Lower leg skin (tissue), 3 donors: ENCODE measurements at regions not wholly inside any gene's neighbourhood (a gene's known extent, or its start where the extent isn't known, plus 50 kb on each side); places are given as distances from the start of the nearest gene placed in this dataset.
A peak's percentile ranks its signal among the peaks of the same experiment; 100 is the strongest.
"Not testable (repeated sequence)": the region's sequence is repeated elsewhere in the genome, so short reads cannot be mapped to it uniquely, and the experiment has no call there.

Experiments
- DNase-seq, 2 donors: peaks; one replicate each; pipeline ENCODE4 v3.0.0-alpha.2; 2019; ENCODE audit warnings: low spot score in 2 of 2
- H3K4me3 ChIP-seq: fragments of 200-600 bp; sonication (generic); 2 replicates; pipeline ENCODE4 v1.5.1; 2017; ENCODE audit warnings: mild to moderate bottlenecking, low read depth; ENCODE audit not compliant: poor library complexity, severe bottlenecking
- WGBS, 2 donors: methylation state at CpG; one replicate each; pipeline ENCODE4 v1.1.5; 2018; 5-methylcytosine and 5-hydroxymethylcytosine counted together
- intact Hi-C: fragments of 100-400 bp; cut with DNase I; formaldehyde crosslinking; loops from one replicate; pipeline ENCODE4 v1.15.0; 2023; ENCODE audit warnings: low total_unique reads

DNA sequence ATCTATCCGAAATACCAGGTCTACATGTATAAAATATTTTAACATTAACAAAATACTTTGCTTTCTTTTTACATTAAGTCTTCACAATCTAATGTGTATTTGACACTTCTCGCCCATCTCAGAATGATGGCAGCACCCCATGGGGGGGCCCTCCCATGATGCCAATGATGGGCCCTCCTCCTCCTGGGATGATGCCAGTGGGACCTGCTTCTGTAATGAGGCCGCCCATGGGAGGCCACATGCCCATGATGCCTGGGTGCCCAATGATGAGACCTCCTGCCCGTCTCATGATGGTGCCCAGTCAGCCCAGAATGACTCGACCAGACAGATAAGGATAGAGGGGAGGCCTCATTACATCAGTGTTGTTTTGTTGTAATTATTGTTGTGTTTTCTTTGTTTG is 110.5 kb downstream of the ART5 start:
- DNase-seq, intact Hi-C loops, H3K4me3 ChIP-seq: not testable (repeated sequence)
- WGBS, 2 donors, result 89 to 97% methylated on average over 5 of the region's 5 CpGs

DNA sequence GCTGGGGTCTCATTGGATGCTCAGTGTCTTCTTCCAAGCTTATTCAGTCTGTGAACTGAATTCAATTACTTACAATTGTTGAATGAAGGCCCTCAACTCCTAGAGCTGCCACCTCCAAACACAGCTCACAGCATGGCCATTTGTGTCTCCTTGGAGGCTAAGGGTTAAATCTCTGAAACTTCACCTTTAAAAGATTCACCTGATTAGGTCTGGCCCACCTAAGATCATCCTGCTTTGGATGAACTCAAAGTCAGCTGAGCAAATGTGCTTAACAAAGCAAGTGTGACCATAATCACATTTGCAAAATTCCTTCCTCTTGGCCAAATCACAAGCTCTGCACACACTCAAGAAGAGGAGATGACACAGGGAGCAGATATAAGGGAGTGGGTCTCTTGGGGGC is 118.2 kb downstream of the ART5 start:
- DNase-seq, intact Hi-C loops, H3K4me3 ChIP-seq: not testable (repeated sequence)

GRCh38 chr11:3520905-3521304 is 120.9 kb downstream of the ART5 start:
- intact Hi-C loops, H3K4me3 ChIP-seq, DNase-seq: not testable (repeated sequence)

DNA sequence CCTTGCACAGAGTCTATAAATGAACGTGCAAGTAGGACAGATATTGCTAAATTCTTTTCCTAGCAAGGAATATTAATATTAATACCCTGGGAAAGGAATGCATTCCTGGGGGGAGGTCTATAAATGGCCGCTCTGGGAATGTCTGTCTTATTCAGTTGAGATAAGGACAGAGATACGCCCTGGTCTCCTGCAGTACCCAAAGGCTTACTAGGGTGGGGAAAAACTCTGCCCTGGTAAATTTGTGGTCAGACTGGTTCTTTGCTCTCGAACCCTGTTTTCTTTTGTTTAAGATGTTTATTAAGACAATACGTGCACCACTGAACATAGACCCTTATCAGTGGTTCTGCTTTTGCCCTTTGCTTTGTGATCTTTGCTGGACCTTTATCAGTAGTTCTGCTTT is 122.0 kb downstream of the ART5 start:
- 83 to 86% methylated on average over 5 of the region's 5 CpGs for WGBS, 2 donors
- intact Hi-C loops, H3K4me3 ChIP-seq, DNase-seq: not testable (repeated sequence)

DNA sequence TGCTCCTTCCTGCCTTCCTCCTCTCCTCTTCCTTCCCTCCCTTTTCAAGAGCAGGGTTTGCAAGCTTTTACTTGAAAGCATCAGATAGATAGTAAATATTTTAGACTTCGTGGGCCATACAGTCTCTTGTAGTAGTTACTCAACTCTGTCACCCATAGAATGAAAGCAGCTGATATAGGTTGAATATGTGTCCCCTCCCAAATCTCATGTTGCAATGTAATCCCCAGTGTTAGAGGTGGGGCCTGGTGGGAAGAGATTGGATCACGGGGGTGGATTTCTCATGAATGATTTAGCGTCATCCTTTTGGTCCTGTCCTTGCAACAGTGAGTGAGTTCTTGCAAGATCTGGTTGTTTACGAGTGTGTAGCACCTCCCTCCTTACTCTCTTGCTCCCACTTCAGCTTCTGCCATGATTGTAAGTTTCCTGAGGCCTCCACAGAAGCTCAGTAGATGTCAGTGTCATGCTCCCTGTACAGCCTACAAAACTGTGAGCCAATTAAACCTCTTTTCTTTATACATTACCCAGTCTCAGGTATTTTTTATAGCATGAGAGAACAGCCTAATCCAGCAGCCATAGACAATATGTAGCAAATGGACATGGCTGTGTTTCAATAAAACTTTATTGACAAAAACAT is 124.7 kb downstream of the ART5 start:
- intact Hi-C loops, DNase-seq, H3K4me3 ChIP-seq: not testable (repeated sequence)
- 80 to 82% methylated on average over 4 of the region's 4 CpGs for WGBS, 2 donors

DNA sequence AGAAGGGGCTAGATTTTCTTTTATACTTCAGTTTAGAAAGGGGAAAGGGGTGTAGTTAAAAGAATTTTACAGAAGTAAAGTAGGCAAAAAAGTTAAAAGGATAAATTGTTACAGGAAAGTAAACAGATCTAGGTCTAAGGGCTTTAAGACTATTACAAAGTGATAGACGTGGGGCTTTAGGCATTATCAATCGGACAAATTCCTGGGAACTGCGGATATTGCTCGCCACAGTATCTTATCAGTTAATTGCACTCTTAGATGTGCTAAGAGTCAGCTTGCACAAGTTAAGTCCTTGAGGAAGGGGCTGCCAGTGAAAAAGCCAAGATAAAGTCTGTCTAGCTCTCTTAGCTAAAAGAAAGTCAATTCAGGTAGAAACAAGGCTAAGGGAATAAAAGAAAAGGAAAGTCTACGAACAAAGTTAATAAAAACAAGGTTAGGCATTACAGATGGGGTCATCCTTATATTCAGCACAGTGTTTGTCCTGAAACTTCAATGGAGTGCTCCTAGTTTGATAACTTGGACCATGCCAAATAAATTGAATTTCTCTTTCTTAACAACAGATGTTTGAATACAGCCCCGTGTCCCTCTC is 125.4 kb downstream of the ART5 start:
- 64 to 80% methylated on average over 6 of the region's 6 CpGs for whole genome bisulfite sequencing, 2 donors
- H3K4me3 ChIP-seq, DNase-seq, intact Hi-C loops: not testable (repeated sequence)

GRCh38 chr11:3514635-3515424 is 127.0 kb downstream of the ART5 start:
- intact Hi-C loops, H3K4me3 ChIP-seq, DNase-seq: not testable (repeated sequence)
- WGBS, 2 donors, result 63 to 69% methylated on average over 15 of the region's 15 CpGs

DNA sequence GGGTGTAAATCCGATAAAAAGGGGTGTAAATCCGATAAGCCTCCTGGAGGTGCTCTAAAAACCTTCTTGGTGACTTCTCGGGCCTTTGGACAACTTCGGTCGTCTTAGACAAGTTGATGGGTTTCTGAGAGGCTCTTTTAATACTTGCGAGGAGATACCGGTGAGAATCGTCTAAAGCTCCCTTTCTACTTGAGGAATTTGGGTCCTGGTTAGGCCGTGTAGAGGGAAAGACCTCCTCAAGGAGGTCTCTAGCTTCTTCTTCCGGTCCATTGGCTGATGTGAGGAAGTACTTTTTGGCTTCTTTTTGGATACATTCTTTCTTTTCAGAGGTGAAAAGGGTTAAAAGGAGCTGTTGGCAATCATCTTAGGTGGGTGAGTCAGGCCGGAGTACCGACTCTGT is 128.5 kb downstream of the ART5 start:
- H3K4me3 ChIP-seq, intact Hi-C loops, DNase-seq: not testable (repeated sequence)
- 81 to 85% methylated on average over 10 to 11 of the region's 12 CpGs for WGBS, 2 donors

DNA sequence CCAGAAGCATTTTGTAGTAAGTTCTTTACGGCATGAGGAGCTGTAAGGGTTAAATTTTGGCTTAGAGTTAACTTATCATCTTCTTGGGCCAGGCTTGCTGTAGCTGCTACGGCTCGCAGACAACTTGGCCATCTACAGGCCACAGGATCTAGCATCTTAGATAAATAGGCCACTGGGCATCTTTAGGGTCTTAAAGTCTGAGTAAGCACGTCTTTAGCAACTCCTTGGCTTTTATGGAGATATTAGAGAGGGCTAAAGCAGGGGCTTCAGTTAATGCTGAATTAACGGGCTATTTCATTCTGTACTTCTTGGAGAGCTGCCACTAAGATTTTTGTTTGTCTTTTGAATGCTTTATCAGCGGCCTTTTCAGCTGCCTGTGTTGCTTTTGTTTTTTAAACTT is 129.0 kb downstream of the ART5 start:
- DNase-seq, intact Hi-C loops, H3K4me3 ChIP-seq: not testable (repeated sequence)
- 49 to 58% methylated on average over 6 of the region's 6 CpGs for WGBS, 2 donors

DNA sequence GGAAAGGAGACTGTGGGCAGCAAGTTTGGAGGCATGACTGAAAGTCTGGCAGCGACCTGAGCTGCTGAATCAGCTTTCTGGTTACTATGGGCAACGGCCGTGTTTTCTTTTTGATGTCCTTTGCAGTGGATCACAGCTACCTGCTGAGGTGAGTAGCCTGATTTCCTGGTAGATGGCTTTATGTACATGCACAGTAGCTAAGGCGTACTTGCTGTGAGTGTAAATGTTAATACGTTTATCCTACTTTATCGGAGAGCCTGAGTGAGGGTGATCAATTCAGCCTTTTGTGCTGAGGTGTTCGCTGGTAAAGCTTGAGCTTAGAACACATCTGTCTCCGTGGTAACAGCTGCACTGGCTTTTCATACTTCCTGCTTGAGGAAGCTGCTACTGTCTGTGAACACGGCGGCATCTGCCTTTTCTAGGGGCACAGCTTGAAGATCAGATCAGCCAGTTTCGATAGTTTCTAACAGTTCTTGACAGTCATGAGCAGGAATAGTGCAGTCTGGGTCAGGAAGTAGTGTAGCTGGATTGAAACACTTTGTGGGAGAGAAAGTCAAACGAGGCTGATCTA is 129.6 kb downstream of the ART5 start:
- DNase-seq, result peak in 1 of 2 donors; percentile 15
- WGBS, 2 donors, result 17 to 27% methylated on average over 12 of the region's 12 CpGs
- intact Hi-C loops, H3K4me3 ChIP-seq: not testable (repeated sequence)

- intact Hi-C loops, DNase-seq, H3K4me3 ChIP-seq: not testable (repeated sequence)
- WGBS, 2 donors, result 32 to 37% methylated on average over 8 of the region's 8 CpGs
These were observed 130.2 kb downstream of the ART5 start for GRCh38 chr11:3511416-3512132.

DNA sequence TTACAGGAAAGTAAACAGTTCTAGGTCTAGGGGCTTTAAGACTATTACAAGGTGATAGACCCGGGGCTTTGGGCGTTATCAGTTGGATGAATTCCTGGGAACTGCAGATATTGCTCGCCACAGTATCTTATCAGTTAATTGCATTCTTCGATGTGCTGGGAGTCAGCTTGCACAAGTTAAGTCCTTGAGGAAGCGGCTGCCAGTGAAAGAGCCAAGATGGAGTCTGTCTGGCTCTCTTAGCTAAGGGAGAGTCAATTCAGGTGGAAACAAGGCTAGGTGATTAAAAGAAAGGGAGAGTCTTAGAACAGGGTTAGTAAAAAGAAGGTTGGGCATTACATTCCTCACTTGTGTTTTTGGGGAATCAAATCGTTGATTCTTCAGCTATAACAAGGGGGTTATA is 130.6 kb upstream of the ZNF195 start:
- intact Hi-C loops, H3K4me3 ChIP-seq, DNase-seq: not testable (repeated sequence)
- 80 to 84% methylated on average over 6 of the region's 6 CpGs for WGBS, 2 donors

DNA sequence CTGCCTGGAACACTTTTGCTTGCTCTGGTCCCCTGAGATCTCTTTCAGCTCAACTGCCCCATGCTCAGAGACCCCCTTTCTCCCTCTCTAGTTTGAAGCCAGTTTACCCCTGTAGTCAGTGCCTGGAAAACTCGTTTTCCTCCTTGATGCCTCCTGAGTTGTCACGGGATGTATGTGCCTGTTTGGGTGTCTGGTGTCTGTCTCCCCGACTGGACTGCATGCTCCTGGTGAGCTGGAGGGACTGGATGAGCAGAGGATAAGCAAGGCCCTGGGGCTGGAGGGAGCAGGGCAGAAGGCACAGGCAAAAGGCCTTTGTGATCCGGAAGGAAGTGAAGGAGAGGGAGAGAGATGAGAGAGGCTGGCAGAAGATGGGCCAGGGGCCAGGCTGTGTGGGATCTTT is 120.3 kb upstream of the ZNF195 start:
- intact Hi-C loops, DNase-seq, H3K4me3 ChIP-seq: not testable (repeated sequence)
- WGBS, 2 donors, result 49 to 64% methylated on average over 4 of the region's 4 CpGs

DNA sequence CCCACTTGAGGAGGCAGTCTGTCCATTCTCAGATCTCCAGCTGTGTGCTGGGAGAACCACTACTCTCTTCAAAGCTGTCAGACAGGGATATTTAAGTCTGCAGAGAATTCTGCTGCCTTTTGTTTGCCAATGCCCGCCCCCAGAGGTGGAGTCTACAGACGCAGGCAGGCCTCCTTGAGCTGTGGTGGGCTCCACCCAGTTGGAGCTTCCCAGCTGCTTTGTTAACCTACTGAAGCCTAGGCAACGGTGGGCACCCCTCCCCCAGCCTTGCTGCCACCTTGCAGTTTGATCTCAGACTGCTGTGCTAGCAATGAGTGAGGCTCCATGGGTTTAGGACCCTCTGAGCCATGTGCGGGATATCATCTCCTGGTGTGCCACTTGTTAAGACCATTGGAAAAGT is 119.4 kb upstream of the ZNF195 start:
- DNase-seq, intact Hi-C loops, H3K4me3 ChIP-seq: not testable (repeated sequence)
- WGBS, 2 donors, result 41 to 45% methylated on average over 3 to 4 of the region's 4 CpGs

DNA sequence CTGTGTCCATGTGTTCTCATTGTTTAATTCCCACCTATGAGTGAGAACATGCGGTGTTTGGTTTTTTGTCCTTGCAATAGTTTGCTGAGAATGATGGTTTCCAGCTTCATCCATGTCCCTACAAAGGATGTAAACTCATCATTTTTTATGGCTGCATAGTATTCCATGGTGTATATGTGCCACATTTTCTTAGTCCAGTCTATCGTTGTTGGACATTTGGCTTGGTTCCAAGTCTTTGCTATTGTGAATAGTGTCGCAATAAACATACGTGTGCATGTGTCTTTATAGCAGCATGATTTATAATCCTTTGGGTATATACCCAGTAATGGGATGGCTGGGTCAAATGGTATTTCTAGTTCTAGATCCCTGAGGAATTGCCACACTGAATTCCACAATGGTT is 114.2 kb upstream of the ZNF195 start:
- WGBS, 2 donors, result 74 to 80% methylated on average over 2 to 3 of the region's 4 CpGs
- DNase-seq, H3K4me3 ChIP-seq, intact Hi-C loops: not testable (repeated sequence)
